Thoracic aorta (tissue), 2 donors: ENCODE measurements at regions not wholly inside any gene's neighbourhood (a gene's known extent, or its start where the extent isn't known, plus 50 kb on each side); places are given as distances from the start of the nearest gene placed in this dataset.
"Not testable (repeated sequence)": the region's sequence is repeated elsewhere in the genome, so short reads cannot be mapped to it uniquely, and the experiment has no call there.

Source experiments
- ATAC-seq: fragments of 150-250 bp; one replicate; pipeline ENCODE4 v1.8.0; 2017; ENCODE audit warnings: low read depth; ENCODE audit not compliant: insufficient number of reproducible peaks, low FRiP score
- DNase-seq: peaks from one replicate; pipeline ENCODE4 v3.0.0-alpha.2; 2020; ENCODE audit warnings: low spot score
- H3K27ac ChIP-seq, 2 donors: fragments of 200-600 bp; sonication (generic); 1 replicate in 1 of 2; 2 replicates in 1 of 2; pipeline ENCODE4 v1.5.1; 2016; ENCODE audit warnings: mild to moderate bottlenecking in 2 of 2, moderate library complexity in 2 of 2
- H3K27me3 ChIP-seq: fragments of 200-600 bp; sonication (generic); replicated peaks from 2 replicates; pipeline ENCODE4 v1.6.0; 2016; ENCODE audit warnings: mild to moderate bottlenecking; ENCODE audit not compliant: insufficient read depth
- H3K36me3 ChIP-seq: fragments of 200-600 bp; sonication (generic); one replicate; pipeline ENCODE4 v1.5.1; 2016
- H3K4me1 ChIP-seq, 2 donors: fragments of 200-600 bp; sonication (generic); 1 replicate in 1 of 2; 2 replicates in 1 of 2; pipeline versions ENCODE4 v1.5.1 to v1.6.0; 2016; ENCODE audit warnings: low read depth in 2 of 2, mild to moderate bottlenecking in 1 of 2; ENCODE audit not compliant: control insufficient read depth in 1 of 2
- H3K4me3 ChIP-seq: fragments of 200-600 bp; sonication (generic); 2 replicates; pipeline ENCODE4 v1.5.1; 2016; ENCODE audit warnings: mild to moderate bottlenecking
- H3K9me3 ChIP-seq: fragments of 200-600 bp; sonication (generic); 2 replicates; pipeline ENCODE4 v1.5.1; 2016
- CTCF ChIP-seq: fragments of 200-600 bp; sonication (generic); IDR thresholded peaks from one replicate; pipeline ENCODE4 v1.5.1; 2019; ENCODE audit warnings: antibody characterized with exemption

DNA sequence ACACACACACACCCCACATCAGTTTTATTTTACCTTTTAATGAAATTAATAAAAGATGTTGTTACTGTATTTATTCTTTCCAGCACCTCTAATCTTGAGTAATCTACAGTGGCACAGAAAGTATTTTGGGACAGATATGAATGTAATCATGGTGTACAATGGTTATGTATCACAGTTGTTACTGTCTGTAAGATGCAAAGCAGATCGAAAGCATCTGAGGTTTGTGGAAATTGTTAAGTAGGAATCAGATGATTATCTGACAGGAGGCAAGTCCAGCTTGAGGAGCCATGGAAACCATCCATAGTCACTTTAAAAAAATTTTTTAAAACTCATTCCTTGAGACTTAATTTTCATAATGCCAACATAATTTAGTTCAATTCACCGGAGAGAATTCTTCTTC is 636.3 kb upstream of the MARCKS start:
- no peak for ATAC-seq
- no peak for DNase-seq
- no peaks in the 10 kb centered on the region for H3K36me3 ChIP-seq
- H3K27me3 ChIP-seq = no peaks in the 10 kb centered on the region
- no peak for TF ChIP-seq CTCF
- no peaks in the 10 kb centered on the region for H3K4me1 ChIP-seq
- H3K4me3 ChIP-seq = no peak overlapping the region
- H3K9me3 ChIP-seq = no peaks in the 10 kb centered on the region
- no peak overlapping the region for H3K27ac ChIP-seq

- Histone ChIP-seq H3K4me3 (no peak overlapping the region), H3K36me3 (no peaks in the 10 kb centered on the region), H3K9me3 (no peaks in the 10 kb centered on the region), H3K27ac (no peak overlapping the region), H3K27me3 (no peaks in the 10 kb centered on the region), H3K4me1 (no peaks in the 10 kb centered on the region)
- DNase-seq = no peak
- TF ChIP-seq CTCF = no peak
- ATAC-seq = no peak
These were observed 635.3 kb upstream of the MARCKS start for GRCh38 chr6:113221850-113222249.

GRCh38 chr6:113246186-113246585 is 611.0 kb upstream of the MARCKS start:
- ATAC-seq = no peak
- no peak for TF ChIP-seq CTCF

DNA sequence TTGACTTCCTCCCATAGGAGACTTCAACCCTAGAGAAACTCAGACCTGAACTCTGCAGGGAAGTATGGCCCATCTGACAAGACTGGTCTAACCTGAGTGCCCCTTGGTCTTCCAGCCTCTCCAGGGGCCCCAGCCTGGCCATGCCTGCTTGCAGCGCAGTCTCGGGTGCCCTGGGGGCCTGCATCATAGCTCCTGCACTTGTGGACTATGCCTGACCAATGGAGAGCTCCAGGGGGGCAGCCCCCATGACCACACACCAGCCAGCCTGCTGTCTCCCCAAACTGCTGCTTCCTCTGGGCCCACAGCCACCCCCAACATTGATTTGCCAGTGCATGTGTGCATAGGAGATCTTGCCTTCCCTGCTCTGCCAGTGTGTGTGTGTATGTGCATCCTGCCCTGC is 608.6 kb upstream of the MARCKS start:
- Histone ChIP-seq H3K36me3 (no peaks in the 10 kb centered on the region), H3K27me3 (no peaks in the 10 kb centered on the region), H3K27ac (no peak overlapping the region), H3K4me1 (no peaks in the 10 kb centered on the region), H3K9me3 (peaks cover 3% of the 10 kb centered on the region), H3K4me3 (no peak overlapping the region)
- DNase-seq (no peak), ATAC-seq (no peak)
- no peak for TF ChIP-seq CTCF

More at GRCh38 chr6:113246186-113246585, 611.0 kb upstream of the MARCKS start:
- Histone ChIP-seq H3K36me3 (no peaks in the 10 kb centered on the region), H3K4me3 (no peak overlapping the region), H3K9me3 (no peaks in the 10 kb centered on the region), H3K27ac (no peak overlapping the region), H3K27me3 (no peaks in the 10 kb centered on the region), H3K4me1 (no peaks in the 10 kb centered on the region)
- DNase-seq = no peak

DNA sequence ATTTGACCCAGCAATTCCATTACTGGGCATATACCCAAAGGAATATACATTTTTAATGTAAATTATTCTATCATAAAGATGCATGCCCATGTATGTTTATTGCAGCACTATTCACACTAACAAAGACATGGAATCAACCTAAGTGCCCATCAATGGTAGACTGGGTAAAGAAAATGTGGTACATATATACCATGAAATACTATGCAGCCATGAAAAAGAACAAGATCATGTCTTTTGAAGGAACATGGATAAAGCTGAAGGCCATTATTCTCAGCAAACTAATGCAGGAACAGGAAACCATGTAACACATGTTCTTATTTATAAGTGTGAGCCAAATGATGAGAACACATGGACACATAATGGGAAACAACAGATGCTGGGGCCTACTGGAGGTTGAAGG is 603.0 kb upstream of the MARCKS start:
- not testable (repeated sequence) for DNase-seq, H3K9me3 ChIP-seq, H3K27me3 ChIP-seq, H3K36me3 ChIP-seq, H3K27ac ChIP-seq, H3K4me1 ChIP-seq, ATAC-seq, H3K4me3 ChIP-seq

- no peaks in the 10 kb centered on the region for H3K4me1 ChIP-seq
- H3K36me3 ChIP-seq = no peaks in the 10 kb centered on the region
- DNase-seq (no peak), ATAC-seq (no peak)
- no peaks in the 10 kb centered on the region for H3K27me3 ChIP-seq
- H3K4me3 ChIP-seq = no peak overlapping the region
- no peak for TF ChIP-seq CTCF
- H3K27ac ChIP-seq = no peak overlapping the region
- H3K9me3 ChIP-seq = peaks cover 4% of the 10 kb centered on the region
These were observed 598.4 kb upstream of the MARCKS start for GRCh38 chr6:113258771-113259170.
